ENCODE measurements at regions not wholly inside any gene's neighbourhood (a gene's known extent, or its start where the extent isn't known, plus 50 kb on each side); places are given as distances from the start of the nearest gene placed in this dataset.
"Not testable (repeated sequence)": the region's sequence is repeated elsewhere in the genome, so short reads cannot be mapped to it uniquely, and the experiment has no call there.

DNA sequence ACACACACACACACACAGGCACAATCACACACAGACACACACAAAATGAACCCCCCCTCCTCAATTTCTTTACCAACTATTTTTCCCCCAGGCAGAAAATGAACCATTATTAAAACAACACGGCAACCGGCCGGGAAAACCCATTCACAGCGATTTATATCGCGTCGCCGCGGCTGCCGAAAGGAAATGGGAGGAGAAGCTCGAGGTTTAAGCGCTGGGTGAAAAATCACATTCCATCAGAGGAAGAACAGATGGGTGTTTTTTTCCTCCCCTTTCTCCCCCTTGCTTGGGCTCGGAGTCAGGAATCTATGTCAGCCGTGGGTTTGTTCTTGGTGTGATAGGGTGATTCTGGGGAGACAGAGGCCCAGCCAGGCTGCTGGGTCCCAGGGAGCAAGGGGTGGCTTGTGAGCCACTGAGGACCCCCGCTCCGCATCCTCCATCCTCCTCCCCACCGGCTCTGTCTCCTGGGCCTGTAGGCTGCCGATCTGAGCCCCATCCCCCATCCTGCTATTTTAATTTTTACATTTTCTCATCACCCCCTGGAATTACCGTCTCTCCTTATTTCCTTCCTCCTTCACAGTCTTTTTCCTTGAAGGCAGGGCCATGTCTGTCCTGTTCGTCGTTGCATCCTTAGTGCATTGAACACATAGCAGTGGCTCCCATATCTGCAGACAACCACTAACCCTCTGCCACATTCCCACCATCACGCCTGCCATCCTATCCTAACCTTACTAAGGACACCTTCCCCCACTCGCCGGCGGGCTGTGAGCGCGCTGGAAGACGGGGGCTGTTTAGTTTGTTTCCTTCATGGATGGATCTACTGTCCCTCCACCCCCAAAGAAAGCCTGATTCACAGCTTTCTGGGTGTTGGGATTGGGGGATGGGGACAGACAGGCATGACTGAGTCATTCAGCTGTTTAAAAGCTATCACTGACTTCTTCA, 137.7 kb downstream of the CRLF3 start:
- DNase-seq (ENCODE audit: low read depth, low spot score), result peak; percentile 32

DNA sequence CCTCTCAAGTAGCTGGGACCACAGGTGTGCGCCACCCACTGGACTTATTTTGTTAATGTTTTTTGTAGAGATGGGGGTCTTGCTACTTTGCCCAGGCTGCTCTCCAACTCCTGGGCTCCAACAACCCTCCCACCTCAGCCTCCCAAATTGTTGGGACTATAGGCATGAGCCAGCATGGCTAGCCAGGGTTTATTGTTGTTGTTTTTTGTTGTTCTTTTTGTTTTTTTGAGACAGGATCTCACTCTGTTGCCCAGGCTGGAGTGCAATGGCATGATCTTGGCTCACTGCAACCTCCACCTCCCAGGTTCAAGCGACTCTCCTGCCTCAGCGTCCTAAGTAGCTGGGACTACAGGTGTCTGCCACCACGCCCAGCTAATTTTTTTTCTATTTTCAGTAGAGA, 142.2 kb downstream of the CRLF3 start:
- not testable (repeated sequence) for DNase-seq (ENCODE audit: low read depth, low spot score)

DNA sequence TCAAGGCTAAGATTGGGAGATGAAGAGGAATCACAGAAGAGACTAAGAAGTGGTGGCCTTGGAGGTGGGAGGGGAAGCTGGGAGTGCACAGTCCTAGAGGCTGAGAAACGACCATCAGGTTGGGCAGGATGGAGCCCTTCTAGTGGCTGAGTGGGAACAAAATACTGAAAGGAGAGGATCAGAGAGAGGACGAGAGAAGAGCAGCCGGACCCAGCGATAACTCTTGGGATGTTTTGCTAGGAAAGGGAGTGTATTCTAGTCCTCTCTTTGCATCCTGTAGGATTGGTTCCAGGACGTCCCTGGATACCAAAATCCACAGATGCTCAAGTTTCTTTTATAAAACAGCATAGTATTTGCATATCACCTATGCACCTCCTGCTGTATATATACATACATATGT, 143.8 kb downstream of the CRLF3 start:
- not testable (repeated sequence) for DNase-seq (ENCODE audit: low read depth, low spot score)

DNA sequence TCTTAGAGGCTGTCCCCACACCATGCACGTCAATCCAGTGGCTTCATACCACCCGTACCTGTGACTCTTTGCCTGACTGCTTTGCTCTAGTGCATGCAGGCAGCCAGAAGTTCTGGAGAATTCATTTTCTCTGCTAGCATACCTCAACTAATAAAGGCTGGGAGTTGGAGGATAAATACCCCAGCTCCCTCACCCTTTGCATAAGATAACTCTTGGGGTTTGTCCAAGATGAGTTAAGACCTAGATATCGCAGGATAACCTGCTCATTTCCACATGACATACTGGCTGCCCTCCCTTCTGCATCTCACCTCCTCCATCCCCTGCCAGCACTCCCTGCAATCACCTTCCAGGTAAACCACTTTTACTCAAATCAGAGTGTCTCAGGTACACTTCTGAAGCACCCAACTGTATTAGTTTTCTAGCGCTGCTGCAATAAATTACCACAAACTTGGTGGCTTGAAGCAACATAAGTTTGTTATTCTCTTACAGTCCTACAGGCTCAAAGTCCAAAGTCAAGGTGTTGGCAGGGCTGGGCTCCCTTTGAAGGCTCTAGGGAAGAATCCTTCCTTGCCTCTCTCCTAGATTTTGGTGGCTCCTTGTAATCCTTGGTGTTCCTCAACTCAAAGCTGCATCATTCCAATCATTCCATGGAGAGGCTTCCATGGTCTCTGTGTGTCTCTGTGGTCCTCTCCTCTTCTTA, 146.8 kb downstream of the CRLF3 start:
- DNase-seq (ENCODE audit: low read depth, low spot score), result no peak

DNA sequence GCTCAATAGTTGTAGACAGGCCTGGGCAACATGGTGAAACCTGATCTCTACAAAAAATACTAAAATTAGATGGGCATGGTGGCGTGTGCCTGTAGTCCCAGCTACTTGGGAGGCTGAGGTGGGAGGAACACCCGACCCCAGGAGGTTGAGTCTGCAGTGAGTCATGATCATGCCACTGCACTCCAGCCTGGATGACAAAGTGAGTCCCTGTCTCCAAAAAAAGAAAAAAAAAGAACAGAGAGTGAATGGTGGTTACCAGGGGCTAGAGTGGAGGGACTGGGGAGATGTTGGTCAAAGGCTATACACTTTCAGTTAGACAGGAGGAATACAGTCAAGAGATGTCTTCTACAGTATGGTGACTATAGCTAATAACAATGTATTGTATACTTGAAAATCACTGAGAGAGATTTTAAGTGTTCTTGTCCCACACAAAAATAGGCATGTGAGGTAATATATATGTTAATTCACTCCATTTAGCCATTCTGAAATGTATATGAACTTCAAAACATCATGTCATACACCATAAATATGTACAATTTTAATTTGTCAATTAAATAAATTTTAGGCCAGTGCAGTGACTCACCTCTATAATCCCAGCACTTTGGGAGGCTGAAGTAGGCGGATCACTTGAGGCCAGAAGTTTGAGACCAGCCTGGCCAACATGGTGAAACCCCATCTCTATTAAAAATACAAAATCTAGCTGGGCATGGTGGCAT, 148.6 kb downstream of the CRLF3 start:
- not testable (repeated sequence) for DNase-seq (ENCODE audit: low read depth, low spot score)

DNA sequence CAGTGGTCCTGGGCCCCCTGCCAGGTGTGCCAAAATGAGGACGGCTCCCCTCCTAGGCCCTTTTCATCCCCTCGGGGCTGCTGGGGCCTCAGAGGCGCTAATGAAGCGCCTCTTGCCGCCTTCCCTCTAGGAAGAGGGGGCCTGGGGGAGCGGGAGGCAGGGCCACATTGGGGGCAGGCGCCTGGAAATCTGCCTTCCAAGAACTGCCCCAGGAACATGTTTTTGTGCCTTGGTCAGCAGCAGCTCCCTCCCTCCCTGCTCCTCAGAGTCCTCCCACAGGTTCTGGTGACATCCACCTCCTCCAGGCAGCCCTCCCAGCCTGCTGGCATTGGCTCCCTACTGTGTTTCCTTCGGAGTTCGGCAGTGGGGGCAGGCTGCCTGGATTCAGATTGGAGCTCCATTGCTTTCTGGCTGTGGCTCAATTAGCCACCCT, 155.3 kb downstream of the CRLF3 start:
- not testable (repeated sequence) for DNase-seq (ENCODE audit: low read depth, low spot score)

DNA sequence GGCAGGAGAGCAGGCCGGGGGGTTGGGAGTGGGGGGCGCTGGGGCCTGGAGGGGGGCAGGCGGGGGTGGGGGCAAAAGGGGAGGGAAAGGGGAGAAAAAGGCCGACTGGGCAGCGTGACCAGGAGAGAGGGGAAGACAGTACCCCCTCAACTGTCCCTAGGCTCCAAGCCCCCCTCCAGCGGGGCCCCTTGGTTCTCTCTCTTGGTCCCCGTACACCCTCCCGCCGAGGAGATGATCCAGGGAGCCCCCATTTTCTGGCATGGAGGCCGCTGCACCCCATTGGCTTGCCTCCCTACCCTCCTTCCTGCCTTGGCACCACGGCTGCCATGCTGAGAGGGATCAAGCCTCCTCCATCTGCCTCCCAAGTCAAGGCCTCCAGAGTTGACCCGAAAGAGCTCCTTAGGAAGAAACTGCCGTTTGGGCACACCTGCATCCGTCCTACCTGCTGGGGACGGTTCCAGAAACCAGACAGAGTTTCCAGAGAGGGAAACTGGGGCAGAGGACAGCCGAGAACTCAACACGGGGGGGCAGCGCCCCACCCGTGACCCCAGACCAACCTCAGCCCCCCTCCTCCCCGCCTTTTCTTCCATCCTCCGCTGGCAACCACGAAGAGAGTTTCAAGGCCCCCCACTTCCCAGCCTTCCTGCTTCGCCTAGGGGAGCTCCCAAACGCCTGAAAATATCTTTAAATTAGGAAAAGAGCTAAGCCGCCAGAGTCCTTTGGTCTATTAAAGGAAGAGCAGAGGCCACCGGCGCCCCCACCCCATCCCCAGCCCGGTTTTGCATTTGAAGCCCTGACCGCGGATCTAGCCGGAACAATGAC, 155.9 kb downstream of the CRLF3 start:
- DNase-seq (ENCODE audit: low read depth, low spot score), result not testable (repeated sequence)

DNA sequence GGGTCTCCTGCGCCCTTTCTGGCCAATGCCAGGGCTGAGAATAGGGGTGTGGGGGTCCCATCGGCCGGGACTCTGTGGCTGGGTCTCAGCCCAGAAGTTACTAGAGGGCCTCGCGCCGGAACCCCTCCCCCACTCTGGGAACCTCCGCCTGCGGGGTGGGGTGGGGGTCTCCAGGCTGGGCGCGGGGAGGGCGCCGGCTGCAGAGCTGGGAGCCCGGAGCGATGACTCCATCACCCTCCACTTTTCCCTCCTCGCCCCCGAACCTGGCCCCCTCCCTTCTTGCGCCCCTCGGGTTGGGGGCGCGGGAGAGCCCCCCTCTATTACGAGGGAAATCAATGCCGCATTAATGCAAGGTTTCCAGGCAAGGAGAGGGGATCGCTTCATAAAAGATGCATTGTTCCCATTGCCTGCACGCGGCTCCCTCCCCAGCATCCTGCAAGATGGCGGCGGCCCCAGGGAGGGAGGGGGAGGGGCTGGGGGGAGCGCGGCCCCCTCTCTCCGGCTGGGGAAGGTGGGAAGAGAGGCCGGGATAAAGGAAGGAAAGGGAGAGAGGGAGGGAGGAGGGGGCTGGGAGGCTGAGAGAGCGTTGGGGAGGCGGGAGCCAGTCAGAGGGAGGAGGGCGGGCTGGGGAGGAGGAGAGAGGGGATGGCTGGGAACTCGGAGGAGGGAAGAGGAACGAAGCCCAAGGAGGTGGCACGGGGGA, 156.7 kb downstream of the CRLF3 start:
- DNase-seq (ENCODE audit: low read depth, low spot score), result peak; percentile 89

DNA sequence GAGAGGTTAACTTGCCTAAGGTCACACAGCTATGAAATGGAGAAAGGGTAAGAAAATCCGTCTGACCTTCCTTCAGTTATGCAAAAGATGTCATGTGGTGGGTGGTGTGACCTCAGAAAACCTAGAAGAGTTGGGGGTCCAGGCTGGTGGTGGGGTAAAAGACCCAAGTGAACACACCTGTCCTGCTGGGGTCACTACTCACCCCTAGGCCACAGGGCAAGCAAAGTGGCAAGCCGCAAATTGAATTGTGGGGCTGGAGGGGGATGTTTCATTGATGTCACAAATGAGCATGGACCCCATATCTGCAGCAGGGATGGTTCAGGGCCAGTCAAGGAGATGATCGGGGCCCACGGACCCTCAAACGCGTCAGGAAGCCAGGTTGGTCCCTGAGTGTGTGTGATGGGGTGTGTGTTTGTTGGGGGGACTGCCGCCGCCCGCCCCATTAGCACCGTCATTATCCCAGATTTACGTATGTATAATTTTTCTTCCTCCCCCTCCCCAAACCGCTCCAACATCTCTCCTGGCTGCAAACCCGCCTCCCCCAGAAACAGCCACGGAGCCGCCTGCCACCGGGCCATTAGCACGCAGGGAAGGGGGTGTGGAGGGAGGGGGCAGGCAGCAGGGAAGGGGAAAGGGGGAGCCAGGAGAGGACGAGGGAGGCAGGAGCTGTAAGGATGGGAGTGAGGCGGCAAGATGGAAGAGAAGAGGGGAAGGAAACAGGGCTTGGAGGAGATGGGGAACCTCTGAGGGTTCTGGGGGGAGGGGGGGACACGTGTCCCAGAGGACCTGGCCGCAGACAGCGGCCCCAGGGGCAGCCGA, 157.4 kb downstream of the CRLF3 start:
- not testable (repeated sequence) for DNase-seq (ENCODE audit: low read depth, low spot score)

DNA sequence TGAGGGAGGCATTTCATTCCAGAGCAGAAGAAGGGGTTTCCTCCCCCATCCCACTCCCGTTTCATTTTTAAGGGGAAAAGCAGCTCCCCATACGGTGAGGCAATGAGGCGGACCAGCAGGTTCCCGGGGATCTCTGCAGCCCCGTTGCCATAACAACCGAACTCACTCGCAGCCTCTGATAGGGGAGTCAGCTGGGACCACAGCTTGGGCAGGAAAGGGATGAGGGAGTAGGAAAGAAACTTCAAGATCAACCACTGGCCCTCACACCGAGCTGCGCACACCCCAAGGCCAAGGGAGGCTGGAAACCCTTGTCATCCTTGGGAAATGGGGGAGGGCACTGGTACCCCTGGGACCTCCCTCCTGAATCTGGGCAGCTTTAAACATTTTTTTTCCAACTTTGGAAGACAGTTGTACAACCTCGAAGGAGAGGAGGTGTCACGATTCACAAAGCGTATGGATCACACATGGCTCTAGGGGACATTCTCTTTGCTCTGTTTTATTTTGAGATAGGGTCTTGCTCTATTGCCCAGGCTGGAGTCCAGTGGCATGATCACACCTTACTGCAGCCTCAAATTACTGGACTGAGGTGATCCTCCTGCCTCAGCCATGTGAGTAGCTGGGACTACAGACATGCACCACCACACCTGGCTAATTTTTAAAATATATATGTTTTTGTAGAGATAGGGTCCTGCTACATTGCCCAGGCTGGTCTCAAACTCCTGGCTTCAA, 160.6 kb downstream of the CRLF3 start:
- DNase-seq (ENCODE audit: low read depth, low spot score), result not testable (repeated sequence)

DNA sequence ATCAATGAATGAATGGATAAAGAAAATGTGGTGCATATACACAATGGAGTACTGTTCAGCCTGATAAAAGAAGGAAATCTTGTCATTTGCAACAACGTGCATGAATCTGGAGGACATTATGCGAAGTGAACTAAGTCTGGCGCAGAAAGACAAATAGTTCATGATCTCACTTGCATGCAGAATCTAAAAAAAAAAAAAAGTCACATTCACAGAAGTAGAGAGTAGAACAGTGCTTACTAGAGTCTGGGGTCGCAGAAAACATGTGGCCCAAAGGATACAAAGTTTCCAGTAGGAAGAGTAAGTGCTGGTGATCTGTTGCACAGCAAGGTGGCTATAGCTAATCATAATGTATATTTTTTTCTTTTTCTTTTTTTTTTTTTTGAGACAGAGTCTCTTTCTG, 167.3 kb downstream of the CRLF3 start:
- not testable (repeated sequence) for DNase-seq (ENCODE audit: low read depth, low spot score)

DNA sequence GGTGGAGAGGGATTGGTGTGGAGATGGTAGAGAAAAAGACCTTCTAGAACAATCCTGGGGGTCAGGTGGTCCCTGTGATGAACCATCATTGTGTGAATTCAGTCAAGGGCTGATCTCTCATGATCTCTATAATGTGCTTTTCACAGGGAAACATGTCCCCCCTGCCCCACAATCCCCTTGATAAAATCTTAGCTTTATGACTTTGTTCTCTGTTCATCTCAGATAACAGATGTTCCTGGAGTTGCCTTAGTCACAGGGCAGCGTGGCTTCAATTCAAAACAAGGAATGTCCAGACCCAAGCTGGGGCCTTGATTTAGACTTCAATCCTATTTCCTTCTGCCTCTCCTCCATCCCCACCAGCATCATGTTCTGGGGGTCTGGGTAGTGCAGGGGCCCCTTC, 171.5 kb downstream of the CRLF3 start:
- DNase-seq (ENCODE audit: low read depth, low spot score), result not testable (repeated sequence)

DNA sequence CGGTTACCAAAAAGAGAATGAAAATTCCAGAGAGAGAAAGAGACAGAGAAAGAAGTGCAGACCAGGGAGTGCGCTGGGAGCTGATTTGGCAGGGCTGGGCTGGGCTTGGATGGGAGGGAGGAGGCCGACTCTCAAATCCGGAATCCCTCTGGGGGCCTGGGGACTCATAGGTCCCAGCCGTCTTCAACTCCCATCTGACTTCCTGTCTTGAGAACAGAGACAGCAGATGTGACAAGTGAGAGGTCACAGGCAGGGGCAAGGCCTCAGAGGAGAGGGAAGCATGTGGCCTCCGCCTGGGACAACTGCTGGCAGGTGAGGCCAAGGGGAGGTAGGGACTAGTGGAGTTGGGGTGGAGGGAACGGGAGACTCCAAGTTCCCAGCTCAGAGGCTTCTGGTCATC, 172.9 kb downstream of the GOSR1 start:
- DNase-seq (ENCODE audit: low read depth, low spot score), result not testable (repeated sequence)

DNA sequence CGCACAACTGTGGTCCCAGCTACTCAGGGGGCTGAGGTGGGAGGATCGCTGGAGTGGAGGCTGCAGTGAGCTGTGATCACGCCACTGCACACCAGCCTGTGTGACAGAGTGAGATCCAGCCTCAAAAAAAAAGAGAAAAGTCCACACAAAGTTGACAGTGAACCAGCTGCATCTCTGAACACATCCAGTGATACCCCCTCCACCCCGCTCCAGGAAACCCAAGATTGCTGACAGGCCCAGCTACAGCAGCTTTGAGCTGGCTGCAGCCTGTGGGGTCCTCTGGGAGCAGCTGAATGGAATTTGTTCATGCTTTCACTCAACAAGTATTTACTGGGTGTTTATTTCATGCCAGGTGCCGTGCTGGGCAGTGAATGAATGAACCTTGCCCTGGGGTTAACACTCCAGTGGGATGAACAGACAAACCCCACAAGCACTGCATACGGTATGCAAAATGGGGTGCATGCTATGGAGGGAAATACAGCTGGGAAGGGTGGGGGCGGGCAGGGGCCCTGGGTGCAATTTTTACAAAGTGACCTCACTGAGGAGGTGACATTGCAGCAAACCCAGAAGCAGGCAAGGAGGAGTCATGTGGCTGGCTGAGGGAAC, 170.9 kb downstream of the GOSR1 start:
- DNase-seq (ENCODE audit: low read depth, low spot score), result not testable (repeated sequence)

DNA sequence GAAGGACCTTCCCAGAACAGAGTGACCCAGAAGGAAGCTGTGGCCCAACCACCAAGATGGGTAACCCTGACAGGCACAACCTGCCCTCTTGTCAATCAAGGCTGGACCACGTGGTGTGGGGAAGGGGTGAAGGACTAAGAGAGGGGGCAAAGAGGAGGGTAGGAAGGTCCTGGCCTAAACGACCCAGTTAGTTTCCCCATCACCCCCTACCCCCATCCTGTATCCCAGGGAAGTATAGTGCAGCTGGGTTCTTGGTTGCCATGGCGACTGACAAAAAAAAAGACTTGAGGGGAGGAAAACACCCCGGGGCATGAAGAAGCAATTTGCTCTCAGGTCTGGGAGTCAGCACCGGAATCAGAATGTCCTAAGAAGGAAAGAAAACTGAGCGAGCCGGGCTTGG, 168.7 kb downstream of the GOSR1 start:
- peak; percentile 16 for DNase-seq (ENCODE audit: low read depth, low spot score)

DNA sequence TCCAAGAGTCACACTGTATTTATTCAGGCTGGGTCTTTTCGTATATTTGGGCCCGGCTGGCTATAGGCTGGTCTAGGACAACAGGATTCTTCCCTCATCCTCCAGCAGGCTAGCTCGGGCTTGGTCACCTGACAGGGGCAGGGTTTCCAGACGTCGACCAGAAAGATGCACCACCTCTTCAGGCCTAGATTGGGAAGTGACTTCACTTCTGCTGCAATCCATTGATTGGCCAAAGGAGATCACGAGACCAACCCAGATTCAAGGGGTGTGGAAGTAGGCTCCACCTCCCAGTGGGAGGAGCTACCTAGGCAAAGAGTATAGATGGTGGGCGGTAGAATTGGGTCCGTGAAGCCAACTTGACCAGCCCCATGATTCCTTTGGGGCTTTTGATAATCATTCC, 167.5 kb downstream of the GOSR1 start:
- not testable (repeated sequence) for DNase-seq (ENCODE audit: low read depth, low spot score)

DNA sequence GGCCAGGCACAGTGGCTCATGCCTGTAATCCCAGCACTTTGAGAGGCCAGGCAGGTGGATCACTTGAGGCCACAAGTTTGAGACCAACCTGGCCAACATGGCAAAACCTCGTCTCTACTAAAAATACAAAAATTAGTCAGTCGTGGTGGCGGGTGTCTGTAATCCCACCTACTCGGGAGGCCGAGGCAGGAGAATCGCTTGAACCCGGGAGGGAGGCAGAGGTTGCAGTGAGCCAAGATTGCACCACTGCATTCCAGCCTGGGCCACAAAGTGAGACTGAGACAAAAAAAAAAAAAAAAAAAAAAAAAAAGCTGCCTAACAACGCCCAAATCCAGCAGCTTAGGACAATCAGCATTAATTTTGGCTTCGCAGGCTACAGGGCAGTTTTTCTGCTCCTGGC, 167.1 kb downstream of the GOSR1 start:
- DNase-seq (ENCODE audit: low read depth, low spot score), result not testable (repeated sequence)

DNA sequence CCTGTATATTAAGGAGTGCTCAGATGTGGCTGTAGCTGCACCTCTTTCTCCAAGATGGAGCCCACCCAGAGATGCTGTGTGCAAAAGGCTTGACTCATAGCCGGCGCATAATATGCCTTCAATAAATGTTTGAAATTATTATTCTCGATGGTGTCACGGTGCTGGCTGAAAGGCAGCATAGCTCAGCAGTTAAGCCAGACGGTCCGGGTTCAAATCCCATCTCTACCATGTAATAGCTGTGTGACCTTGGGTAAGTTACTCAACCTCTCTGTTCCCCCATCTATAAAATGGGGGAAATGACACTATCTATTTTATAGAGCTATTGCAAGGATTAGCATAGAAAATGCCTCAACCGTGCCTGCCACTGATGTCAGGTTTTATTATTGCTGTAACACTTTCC, 164.2 kb downstream of the GOSR1 start:
- DNase-seq (ENCODE audit: low read depth, low spot score), result not testable (repeated sequence)

All from astrocyte of the hippocampus (primary cell).